Esophagus muscularis mucosa (tissue), 4 donors: ENCODE measurements at regions not wholly inside any gene's neighbourhood (a gene's known extent, or its start where the extent isn't known, plus 50 kb on each side); places are given as distances from the start of the nearest gene placed in this dataset.
"Not testable (repeated sequence)": the region's sequence is repeated elsewhere in the genome, so short reads cannot be mapped to it uniquely, and the experiment has no call there.

ENCODE experiments used
- DNase-seq: peaks from one replicate; pipeline ENCODE4 v3.0.0-alpha.2; 2017; ENCODE audit errors: extremely low spot score
- H3K27ac ChIP-seq, 4 donors: fragments of 200-600 bp; sonication (generic); replicated peaks in 1 of 4; 1 replicate in 3 of 4; 2 replicates in 1 of 4; pipeline ENCODE4 v1.5.1; 2016 to 2019; ENCODE audit warnings: mild to moderate bottlenecking in 1 of 4
- H3K27me3 ChIP-seq, 4 donors: fragments of 200-600 bp; sonication (generic); one replicate each; pipeline versions ENCODE4 v1.5.1 to v1.6.0; 2016 to 2019
- H3K36me3 ChIP-seq, 4 donors: fragments of 200-600 bp; sonication (generic); one replicate each; pipeline ENCODE4 v1.5.1; 2016 to 2019
- H3K4me1 ChIP-seq, 4 donors: fragments of 200-600 bp; sonication (generic); one replicate each; pipeline ENCODE4 v1.5.1; 2016 to 2019
- H3K4me3 ChIP-seq, 4 donors: fragments of 200-600 bp; sonication (generic); 1 replicate in 2 of 4; 2 replicates in 2 of 4; pipeline ENCODE4 v1.5.1; 2016 to 2019; ENCODE audit warnings: mild to moderate bottlenecking in 4 of 4, moderate library complexity in 1 of 4
- H3K9me3 ChIP-seq, 4 donors: fragments of 200-600 bp; sonication (generic); 1 replicate in 3 of 4; 2 replicates in 1 of 4; pipeline ENCODE4 v1.5.1; 2016 to 2019
- EP300 ChIP-seq: sonication (generic); formaldehyde crosslinking; IDR thresholded peaks from one replicate; pipeline ENCODE4 v1.6.1; 2017; ENCODE audit warnings: antibody characterized with exemption
- POLR2A ChIP-seq: fragments of 450-650 bp; IDR thresholded peaks from one replicate; pipeline ENCODE4 v1.6.1; 2017; ENCODE audit warnings: antibody characterized with exemption, moderate library complexity, mild to moderate bottlenecking, low read depth
- POLR2AphosphoS5 ChIP-seq, 2 donors: sonication (generic); formaldehyde crosslinking; IDR thresholded peaks; one replicate each; pipeline ENCODE4 v1.6.1; 2017; ENCODE audit warnings: antibody characterized with exemption in 2 of 2
- WGBS: methylation state at CpG from one replicate; pipeline ENCODE4 v1.1.5; 2018; 5-methylcytosine and 5-hydroxymethylcytosine counted together
- intact Hi-C: fragments of 100-400 bp; cut with DNase I; formaldehyde crosslinking; loops from one replicate; pipeline ENCODE4 v1.15.1; 2023
- TF ChIP-seq, protein P1 (sequence below), 3 experiments: fragments of 200-600 bp in 2 of 3; fragments of 450-650 bp in 1 of 3; sonication (generic) in 2 of 3; IDR thresholded peaks; one replicate each; pipeline ENCODE4 v1.5.1; 2017 to 2019; ENCODE audit warnings: antibody characterized with exemption in 3 of 3, mild to moderate bottlenecking in 2 of 3, moderate library complexity in 1 of 3

DNA sequence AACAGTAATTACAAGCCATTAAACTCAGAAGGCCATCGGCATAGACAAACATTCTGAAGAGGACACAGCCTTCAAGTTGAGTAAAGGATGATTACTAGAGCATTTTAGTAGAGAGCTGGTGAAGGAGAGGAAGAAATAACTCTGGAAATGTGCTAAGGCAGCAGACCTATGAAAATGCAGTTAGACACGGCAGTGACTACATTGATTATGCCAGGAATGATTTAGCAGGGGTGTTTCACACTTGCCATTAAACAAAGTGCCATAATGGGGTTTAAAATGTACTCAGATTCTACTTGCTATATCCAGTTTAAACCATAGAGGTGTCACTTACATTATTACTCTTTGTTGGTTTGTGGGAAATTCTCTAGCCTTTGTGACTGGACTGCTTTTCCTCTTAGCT is 372.3 kb downstream of the CPS1 start:
- no peak for DNase-seq
- Histone ChIP-seq H3K27me3 (no peaks in the 10 kb centered on the region), H3K4me3 (no peak overlapping the region), H3K27ac (no peak overlapping the region), H3K9me3 (peaks cover 0 to 2% (median 0%) of the 10 kb centered on the region in 4 donors), H3K4me1 (no peaks in the 10 kb centered on the region), H3K36me3 (no peaks in the 10 kb centered on the region)
- 76% methylated on average over 2 of the region's 2 CpGs for WGBS
- TF ChIP-seq EP300: no peak
- TF ChIP-seq, protein P1, sequence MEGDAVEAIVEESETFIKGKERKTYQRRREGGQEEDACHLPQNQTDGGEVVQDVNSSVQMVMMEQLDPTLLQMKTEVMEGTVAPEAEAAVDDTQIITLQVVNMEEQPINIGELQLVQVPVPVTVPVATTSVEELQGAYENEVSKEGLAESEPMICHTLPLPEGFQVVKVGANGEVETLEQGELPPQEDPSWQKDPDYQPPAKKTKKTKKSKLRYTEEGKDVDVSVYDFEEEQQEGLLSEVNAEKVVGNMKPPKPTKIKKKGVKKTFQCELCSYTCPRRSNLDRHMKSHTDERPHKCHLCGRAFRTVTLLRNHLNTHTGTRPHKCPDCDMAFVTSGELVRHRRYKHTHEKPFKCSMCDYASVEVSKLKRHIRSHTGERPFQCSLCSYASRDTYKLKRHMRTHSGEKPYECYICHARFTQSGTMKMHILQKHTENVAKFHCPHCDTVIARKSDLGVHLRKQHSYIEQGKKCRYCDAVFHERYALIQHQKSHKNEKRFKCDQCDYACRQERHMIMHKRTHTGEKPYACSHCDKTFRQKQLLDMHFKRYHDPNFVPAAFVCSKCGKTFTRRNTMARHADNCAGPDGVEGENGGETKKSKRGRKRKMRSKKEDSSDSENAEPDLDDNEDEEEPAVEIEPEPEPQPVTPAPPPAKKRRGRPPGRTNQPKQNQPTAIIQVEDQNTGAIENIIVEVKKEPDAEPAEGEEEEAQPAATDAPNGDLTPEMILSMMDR (IDR thresholded peaks at IDR 0.05): no peak
- no peak for TF ChIP-seq POLR2AphosphoS5 (IDR thresholded peaks at IDR 0.05)
- no peak for TF ChIP-seq POLR2A
- intact Hi-C loops: no loop called here

DNA sequence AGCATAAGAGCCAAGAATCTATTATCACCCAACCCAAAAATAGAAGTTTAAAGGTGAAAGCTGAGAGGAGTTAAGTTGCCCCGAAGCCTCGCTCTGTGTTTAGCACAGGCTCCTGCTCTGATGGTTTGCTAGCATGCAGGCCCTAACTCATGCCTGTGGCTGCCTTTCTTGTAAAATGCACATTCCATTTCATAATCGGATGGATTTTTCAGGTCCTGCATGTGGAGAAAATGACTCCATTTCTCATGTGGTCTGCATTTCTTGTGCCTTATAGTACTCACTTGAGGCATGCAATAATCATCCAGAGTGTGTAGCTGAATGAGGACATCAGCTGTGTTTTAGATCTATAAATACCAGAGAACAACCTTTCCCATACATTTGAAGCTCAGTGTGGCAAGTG is 381.8 kb downstream of the CPS1 start:
- 69% methylated on average over 3 of the region's 3 CpGs for WGBS
- TF ChIP-seq, protein P1 (IDR thresholded peaks at IDR 0.05): no peak
- TF ChIP-seq POLR2AphosphoS5 (IDR thresholded peaks at IDR 0.05) (no peak), EP300 (no peak), POLR2A (no peak)
- intact Hi-C loops: no loop called here
- H3K4me1 ChIP-seq: no peaks in the 10 kb centered on the region
- no peaks in the 10 kb centered on the region for H3K9me3 ChIP-seq
- DNase-seq: no peak
- H3K27me3 ChIP-seq: no peaks in the 10 kb centered on the region
- H3K36me3 ChIP-seq: no peaks in the 10 kb centered on the region
- H3K27ac ChIP-seq: no peak overlapping the region
- no peak overlapping the region for H3K4me3 ChIP-seq

DNA sequence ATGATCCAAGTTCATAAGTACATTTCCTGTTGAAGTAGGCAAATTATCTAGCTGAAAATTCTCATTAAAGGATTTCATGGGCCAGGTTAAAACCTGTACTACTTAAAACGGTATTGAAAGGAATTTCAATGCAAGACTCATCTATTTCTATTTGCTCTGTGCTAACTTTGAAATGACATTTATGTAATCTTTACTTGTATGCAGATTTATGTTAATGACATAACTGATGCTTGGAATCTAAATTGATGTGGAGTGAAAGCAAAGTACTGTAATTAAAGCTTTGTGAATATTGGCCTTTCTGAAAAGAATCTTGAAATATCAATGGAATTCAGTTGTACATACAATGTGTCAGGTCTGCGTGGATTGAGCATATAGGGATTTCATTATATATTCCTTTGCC is 390.0 kb downstream of the CPS1 start:
- Histone ChIP-seq H3K4me3 (no peak overlapping the region), H3K9me3 (no peaks in the 10 kb centered on the region), H3K36me3 (no peaks in the 10 kb centered on the region), H3K27me3 (no peaks in the 10 kb centered on the region), H3K4me1 (no peaks in the 10 kb centered on the region), H3K27ac (no peak overlapping the region)
- 70% methylated on average over 2 of the region's 2 CpGs for WGBS
- TF ChIP-seq POLR2AphosphoS5 (IDR thresholded peaks at IDR 0.05): no peak
- DNase-seq: no peak
- intact Hi-C loops: no loop called here

DNA sequence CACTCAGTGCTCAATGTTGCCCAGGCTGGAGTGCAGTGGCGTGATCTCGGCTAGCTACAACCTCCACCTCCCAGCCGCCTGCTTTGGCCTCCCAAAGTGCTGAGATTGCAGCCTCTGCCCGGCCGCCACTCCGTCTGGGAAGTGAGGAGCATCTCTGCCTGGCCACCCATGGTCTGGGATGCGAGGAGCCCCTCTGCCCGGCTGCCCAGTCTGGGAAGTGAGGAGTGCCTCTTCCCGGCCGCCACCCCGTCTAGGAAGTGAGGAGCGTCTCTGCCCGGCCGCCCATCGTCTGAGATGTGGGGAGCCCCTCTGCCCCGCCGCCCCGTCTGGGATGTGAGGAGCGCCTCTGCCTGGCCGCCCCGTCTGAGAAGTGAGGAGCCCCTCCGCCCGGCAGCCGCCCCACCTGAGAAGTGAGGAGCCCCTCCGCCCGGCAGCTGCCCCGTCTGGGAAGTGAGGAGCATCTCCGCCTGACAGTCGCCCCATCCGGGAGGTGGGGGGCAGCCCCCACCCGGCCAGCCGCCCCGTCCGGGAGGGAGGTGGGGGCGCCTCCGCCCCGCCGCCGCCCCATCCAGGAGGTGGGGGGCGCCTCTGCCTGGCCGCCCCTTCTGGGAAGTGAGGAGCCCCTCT is 394.1 kb downstream of the CPS1 start:
- H3K4me3 ChIP-seq, H3K4me1 ChIP-seq, H3K27me3 ChIP-seq, H3K9me3 ChIP-seq, intact Hi-C loops, DNase-seq, H3K27ac ChIP-seq, H3K36me3 ChIP-seq: not testable (repeated sequence)
- WGBS: 98% methylated on average over 7 of the region's 41 CpGs

DNA sequence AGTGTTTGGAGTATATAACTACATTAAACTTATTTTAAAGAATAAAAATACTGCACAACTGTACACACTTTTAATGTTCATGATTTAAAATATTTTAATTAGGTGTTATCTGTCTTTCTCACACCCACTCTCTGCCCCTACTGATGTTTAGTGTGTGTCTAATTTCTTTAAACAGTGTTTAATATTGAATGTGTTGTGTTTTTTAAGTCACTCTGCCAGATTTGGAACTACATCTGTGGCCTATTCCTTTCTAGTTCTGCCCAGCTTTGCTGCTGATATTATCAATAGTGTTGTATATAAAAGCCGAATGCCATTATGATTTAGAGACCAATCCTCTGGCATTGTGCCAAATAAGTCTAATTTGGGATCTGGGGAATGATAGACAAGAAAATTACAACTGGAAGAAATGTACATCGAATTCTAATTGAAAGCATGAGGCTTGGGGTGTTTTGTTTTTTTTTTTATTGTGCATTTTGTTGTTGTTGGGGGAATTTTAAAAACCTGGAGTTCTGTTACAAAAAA is 398.0 kb downstream of the CPS1 start:
- intact Hi-C loops: no loop called here
- WGBS: 70% methylated on average over 2 of the region's 2 CpGs
- Histone ChIP-seq H3K27me3 (no peaks in the 10 kb centered on the region), H3K9me3 (no peaks in the 10 kb centered on the region), H3K4me3 (no peak overlapping the region), H3K27ac (no peak overlapping the region), H3K4me1 (no peaks in the 10 kb centered on the region), H3K36me3 (no peaks in the 10 kb centered on the region)
- DNase-seq: no peak
- TF ChIP-seq, protein P1 (IDR thresholded peaks at IDR 0.05): no peak
- TF ChIP-seq POLR2A (no peak), EP300 (no peak), POLR2AphosphoS5 (IDR thresholded peaks at IDR 0.05) (no peak)

DNA sequence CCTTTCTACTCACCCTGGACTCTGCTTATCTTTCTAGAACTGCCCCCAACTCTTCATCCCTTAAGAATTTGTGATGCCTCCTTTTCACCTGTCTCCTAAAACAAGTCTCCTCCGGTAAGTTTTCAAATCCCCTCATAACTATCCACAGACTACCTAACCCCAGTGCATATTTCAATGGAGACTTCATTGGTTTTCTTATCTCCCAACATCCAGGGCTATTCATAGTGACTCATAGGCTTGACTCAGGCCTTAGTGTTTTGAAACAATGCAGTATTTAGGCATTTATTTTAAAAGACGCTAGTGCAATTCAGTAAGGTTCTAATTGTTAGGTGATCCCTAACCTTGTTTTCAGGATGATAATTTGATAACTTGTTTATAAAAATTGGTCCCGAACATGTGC is 399.2 kb downstream of the CPS1 start:
- WGBS: 83% methylated on average over 3 of the region's 3 CpGs
- TF ChIP-seq, protein P1 (IDR thresholded peaks at IDR 0.05): no peak
- TF ChIP-seq POLR2AphosphoS5 (IDR thresholded peaks at IDR 0.05) (no peak), POLR2A (no peak), EP300 (no peak)
- no peak overlapping the region for H3K4me3 ChIP-seq
- intact Hi-C loops: no loop called here
- H3K36me3 ChIP-seq: no peaks in the 10 kb centered on the region
- H3K27me3 ChIP-seq: no peaks in the 10 kb centered on the region
- H3K9me3 ChIP-seq: no peaks in the 10 kb centered on the region
- no peak overlapping the region for H3K27ac ChIP-seq
- no peak for DNase-seq
- no peaks in the 10 kb centered on the region for H3K4me1 ChIP-seq
